GM12878 (cell line): ENCODE measurements at regions not wholly inside any gene's neighbourhood (a gene's known extent, or its start where the extent isn't known, plus 50 kb on each side); places are given as distances from the start of the nearest gene placed in this dataset.

Source experiments
- BRCA1 ChIP-seq: IDR thresholded peaks from 2 replicates; pipeline ENCODE4 v1.6.1; 2011; ENCODE audit warnings: low read depth, low read length, improper control_type of control experiment
- CTCF ChIP-seq, 3 experiments: IDR thresholded peaks in 2 of 3; conservative IDR thresholded peaks in 1 of 3; 2 replicates each; pipeline ENCODE4 v1.5.1; 2011; ENCODE audit warnings: low read depth in 3 of 3, low read length in 3 of 3, mild to moderate bottlenecking in 3 of 3, control low read depth in 2 of 3, moderate library complexity in 2 of 3, inconsistent platforms in 1 of 3, mixed read lengths in 1 of 3; ENCODE audit not compliant: control insufficient read depth in 2 of 3, insufficient read depth in 1 of 3; ENCODE audit errors: extremely low read depth in 1 of 3
- NRF1 ChIP-seq: conservative IDR thresholded peaks from 2 replicates; pipeline ENCODE4 v1.6.1; 2011; ENCODE audit warnings: mild to moderate bottlenecking, low read depth, low read length, improper control_type of control experiment
- PBX3 ChIP-seq: IDR thresholded peaks from 2 replicates; pipeline ENCODE4 v1.6.1; 2011; ENCODE audit warnings: mild to moderate bottlenecking, low read depth, low read length, moderate library complexity; ENCODE audit not compliant: insufficient replicate concordance
- POLR2AphosphoS5 ChIP-seq: IDR thresholded peaks from 2 replicates; pipeline ENCODE4 v1.6.1; 2011; ENCODE audit warnings: mild to moderate bottlenecking, low read length, inconsistent platforms
- TAF1 ChIP-seq: IDR thresholded peaks from 2 replicates; pipeline ENCODE4 v1.6.1; 2011; ENCODE audit warnings: mild to moderate bottlenecking, low read depth, low read length, borderline replicate concordance

GRCh38 chr2:145064511-145064910, 544.6 kb upstream of the ZEB2 start:
- TF ChIP-seq PBX3 (no peak), POLR2AphosphoS5 (no peak), TAF1 (no peak), BRCA1 (no peak), NRF1 (no peak), CTCF (IDR thresholded peaks at IDR 0.05 in 2 of 3, conservative IDR thresholded peaks at IDR 0.05 in 1 of 3; ENCODE audit: control insufficient read depth in 2 of 3, extremely low read depth in 1 of 3, insufficient read depth in 1 of 3, low read depth in 3 of 3, low read length in 3 of 3) (no peak)
